IPS DF 4.7 (cell line): ENCODE measurements at regions not wholly inside any gene's neighbourhood (a gene's known extent, or its start where the extent isn't known, plus 50 kb on each side); places are given as distances from the start of the nearest gene placed in this dataset.
"Not testable (repeated sequence)": the region's sequence is repeated elsewhere in the genome, so short reads cannot be mapped to it uniquely, and the experiment has no call there.

Experiments used
- DNase-seq: peaks from one replicate; pipeline ENCODE4 v3.0.0-alpha.2; 2013; ENCODE audit warnings: low spot score; ENCODE audit errors: extremely low read depth

- no peak for DNase-seq
These were observed 51.9 kb upstream of the NMUR2 start for GRCh38 chr5:152456815-152457443.

GRCh38 chr5:152462021-152462721 lies 57.1 kb upstream of the NMUR2 start:
- DNase-seq = no peak

DNA sequence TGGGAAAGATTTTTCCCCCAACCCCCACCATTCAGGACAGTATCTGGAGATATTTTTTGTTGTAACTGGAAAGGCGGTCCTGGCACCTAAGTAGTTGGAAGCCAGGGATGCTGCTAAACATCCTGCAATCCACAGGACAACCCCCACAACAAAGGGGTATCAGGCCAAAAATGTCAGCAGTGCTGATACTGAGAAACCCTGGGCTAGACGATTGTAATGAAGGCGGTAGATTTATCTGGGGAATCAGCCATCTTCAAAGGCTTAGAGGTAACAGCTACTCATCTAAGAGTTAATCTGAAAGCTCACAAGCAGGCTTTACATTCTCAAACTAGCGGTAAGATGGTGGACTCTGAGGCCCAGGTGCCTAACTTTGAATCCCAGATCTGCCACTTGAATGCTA lies 59.0 kb upstream of the NMUR2 start:
- DNase-seq = no peak

- no peak for DNase-seq
These were observed 60.1 kb upstream of the NMUR2 start for GRCh38 chr5:152465140-152465539.

- no peak for DNase-seq
These were observed 61.1 kb upstream of the NMUR2 start for GRCh38 chr5:152466085-152466745.

DNA sequence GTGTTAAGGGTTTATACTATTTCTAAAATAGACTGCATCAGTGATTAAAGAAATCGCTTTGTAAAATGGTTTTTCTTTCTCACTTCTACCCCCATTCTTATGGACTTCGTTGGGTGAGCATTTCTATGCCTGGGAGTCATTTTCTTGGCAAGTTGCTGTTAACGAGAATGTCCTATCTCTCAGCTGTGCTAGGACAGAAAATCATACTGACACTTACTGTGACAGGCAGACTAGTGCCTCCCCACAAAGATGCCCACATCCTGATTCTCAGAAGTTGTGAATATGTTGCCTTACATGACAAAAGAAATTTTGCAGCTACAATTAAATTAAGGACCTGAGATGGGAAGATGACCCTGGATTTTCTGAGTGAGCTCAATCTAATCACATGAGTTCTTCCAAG lies 65.1 kb upstream of the NMUR2 start:
- DNase-seq = no peak

- DNase-seq = no peak
These were observed 67.0 kb upstream of the NMUR2 start for GRCh38 chr5:152472083-152472482.

DNA sequence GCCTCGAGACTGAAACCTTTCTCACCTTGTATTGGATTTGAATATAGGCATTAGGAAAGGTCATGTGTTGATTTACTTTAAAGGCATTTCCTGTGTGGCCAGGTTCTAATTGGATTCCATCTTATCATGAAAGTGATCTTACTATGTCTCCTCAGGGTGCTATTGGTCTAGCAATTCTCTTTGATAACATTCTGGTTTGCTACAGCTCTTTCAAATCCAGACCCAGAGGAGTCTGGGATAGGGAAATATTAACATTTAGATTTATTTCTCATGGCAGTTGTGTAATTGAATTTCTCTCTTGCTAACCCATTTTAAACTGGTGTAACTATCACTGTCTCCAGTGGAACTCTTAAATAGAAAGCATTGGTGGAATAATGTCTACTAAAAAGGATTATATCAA lies 69.9 kb upstream of the NMUR2 start:
- no peak for DNase-seq

- DNase-seq = no peak
These were observed 72.5 kb upstream of the NMUR2 start for GRCh38 chr5:152477536-152477935.

DNA sequence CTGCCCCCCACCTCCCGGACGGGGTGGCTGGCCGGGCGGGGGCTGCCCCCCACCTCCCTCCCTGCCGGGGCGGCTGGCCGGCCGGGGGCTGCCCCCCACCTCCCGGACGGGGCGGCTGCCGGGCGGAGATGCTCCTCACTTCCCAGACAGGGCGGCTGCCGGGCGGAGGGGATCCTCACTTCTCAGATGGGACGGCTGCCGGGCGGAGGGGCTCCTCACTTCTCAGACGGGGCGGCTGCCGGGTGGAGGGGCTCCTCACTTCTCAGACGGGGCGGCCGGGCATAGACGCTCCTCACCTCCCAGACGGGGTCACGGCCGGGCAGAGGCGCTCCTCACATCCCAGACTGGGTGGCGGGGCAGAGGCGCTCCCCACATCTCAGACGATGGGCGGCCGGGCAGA lies 74.8 kb upstream of the NMUR2 start:
- DNase-seq = not testable (repeated sequence)

DNA sequence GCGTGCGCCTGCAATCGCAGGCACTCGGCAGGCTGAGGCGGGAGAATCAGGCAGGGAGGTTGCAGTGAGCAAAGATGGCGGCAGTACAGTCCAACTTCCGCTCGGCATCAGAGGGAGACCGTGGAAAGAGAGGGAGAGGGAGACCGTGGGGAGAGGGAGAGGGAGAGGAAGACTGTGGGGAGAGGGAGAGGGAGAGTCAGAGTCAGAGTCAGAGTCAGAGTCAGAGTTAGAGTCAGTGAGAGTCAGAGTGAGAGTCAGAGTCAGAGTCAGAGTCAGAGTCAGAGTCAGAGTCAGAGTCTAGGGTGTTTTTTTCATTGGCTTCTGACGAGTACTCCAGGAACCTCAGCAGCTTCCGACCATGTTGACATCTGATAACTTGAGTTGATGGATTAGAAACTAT lies 75.6 kb upstream of the NMUR2 start:
- not testable (repeated sequence) for DNase-seq

DNA sequence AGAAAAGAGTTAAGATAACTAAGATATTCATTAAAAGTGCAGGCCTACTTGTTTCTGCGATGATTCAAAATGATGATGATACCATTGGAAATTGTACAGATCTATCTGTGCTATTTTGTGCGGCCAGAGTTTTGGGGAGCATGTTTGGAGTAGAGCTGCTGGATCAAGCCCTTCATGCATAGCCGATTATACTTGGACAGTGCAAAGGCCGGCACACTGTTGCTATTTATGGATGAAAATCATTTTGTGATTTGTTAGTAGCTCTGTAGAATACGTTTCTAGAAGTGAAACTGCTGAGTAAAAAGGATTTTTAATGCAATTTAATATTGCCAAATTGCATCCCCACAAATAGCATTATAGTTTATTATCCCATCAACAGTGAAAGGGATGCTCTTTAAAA lies 82.1 kb upstream of the NMUR2 start:
- DNase-seq = no peak

- no peak for DNase-seq
These were observed 83.8 kb upstream of the NMUR2 start for GRCh38 chr5:152488869-152489268.

DNA sequence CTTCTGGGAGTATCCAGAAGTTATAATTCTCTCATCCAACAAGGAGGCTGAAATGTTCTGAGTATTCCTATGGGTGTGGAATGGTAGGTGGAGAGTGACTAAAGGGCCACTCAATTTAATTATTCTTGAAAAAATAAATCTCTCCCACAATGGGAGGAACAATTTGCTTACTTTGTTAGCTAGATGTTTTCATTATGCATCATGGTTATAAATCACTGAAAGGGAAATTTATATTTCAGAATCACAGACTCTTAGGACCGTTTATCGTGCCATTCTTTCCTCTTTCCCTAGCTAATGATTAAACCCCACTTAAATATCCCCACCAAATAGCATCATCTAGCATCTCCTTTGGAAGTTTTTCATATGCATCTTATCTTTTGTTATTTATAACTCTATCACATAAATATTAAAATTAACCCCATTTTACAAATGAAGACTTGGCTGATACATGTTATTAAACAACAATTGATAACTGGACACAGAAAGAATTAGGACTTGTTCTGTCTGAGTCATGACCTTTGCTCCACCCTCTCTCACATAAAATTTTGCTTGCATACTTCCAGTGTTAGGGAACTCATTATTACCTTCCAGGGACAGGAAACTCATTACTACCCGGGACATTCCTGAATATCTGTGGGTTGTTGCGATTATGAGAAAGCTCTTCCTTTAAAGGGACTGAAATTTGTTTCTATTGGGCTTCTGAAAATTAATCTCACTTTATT lies 94.9 kb upstream of the NMUR2 start:
- no peak for DNase-seq

DNA sequence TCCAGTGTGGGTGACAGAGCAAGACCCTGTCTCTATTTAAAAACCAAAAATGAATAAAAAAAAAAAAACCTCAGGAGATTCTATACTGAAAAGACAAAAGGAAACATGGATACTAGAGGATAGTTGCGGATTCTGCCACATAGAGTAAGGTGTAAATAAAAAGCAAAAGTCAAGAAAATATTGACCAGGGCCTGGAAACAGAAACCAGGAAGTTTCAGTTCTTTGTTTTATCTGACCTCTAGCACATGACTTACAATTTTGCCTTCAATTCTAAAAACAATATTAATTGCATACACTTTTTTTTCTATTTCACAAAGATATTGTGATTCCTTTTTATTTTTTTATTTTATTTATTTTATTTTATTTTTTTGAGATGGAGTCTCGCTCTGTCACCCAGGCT lies 96.2 kb upstream of the NMUR2 start:
- no peak for DNase-seq

- DNase-seq = no peak
These were observed 98.1 kb upstream of the NMUR2 start for GRCh38 chr5:152503206-152503605.

- DNase-seq = peak; percentile 44
These were observed 100.5 kb upstream of the NMUR2 start for GRCh38 chr5:152505442-152506042.

GRCh38 chr5:152511120-152511519 lies 106.0 kb upstream of the NMUR2 start:
- no peak for DNase-seq

- DNase-seq = peak; percentile 33
These were observed 106.6 kb upstream of the NMUR2 start for GRCh38 chr5:152511531-152512132.

DNA sequence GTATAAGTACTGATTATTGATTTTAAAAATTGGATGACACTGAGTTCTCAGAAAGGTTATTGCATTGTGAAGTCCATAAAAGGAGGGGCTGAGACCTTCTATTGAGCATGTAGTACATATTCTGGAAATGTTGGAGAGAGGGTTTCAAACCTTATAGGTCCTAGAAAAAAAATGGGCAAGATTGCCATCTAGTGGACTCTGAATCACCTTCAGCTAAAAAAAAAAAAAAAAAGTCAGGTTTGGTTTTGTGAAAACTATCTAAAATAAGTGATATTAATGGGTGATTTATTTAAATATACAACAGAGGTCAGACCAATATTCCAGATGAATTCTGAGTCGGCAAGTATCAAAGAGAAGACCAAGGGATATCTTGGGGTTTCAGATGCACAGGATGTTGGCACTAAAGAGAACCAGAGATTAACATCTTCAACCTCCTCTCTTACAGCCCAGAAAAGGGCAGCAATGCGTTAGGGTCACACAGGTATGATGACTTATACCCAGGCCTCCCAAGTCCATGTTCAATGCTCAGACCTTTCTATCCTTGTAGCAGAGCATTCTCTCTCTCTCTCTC lies 109.8 kb upstream of the NMUR2 start:
- no peak for DNase-seq

DNA sequence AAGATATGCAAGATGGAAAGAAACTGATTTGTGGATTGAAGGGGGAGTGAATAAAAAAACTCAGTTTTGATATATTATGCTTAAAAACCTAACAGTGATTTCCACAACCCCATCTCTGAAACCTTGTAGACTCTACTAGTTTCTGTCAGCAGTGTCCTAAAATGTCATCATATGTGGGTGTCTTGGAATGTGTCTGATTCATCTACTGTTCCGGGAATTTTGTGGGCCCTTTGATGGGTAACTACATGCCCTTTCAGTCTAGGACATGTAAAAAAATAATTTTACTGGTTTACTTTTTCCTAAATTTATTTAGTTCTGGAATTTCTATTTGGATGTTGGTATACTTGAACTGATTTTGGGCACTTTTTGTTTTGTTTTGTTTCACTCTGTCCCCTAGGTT lies 118.9 kb upstream of the NMUR2 start:
- no peak for DNase-seq
